HG03066 (cell line): ENCODE measurements at regions not wholly inside any gene's neighbourhood (a gene's known extent, or its start where the extent isn't known, plus 50 kb on each side); places are given as distances from the start of the nearest gene placed in this dataset.
"Not testable (repeated sequence)": the region's sequence is repeated elsewhere in the genome, so short reads cannot be mapped to it uniquely, and the experiment has no call there.

Experiments
- ATAC-seq: cut with Tn5 transposase; IDR thresholded peaks from one replicate; pipeline ENCODE4 v1.9.1; 2021; ENCODE audit warnings: low read depth; ENCODE audit not compliant: unreplicated experiment

DNA sequence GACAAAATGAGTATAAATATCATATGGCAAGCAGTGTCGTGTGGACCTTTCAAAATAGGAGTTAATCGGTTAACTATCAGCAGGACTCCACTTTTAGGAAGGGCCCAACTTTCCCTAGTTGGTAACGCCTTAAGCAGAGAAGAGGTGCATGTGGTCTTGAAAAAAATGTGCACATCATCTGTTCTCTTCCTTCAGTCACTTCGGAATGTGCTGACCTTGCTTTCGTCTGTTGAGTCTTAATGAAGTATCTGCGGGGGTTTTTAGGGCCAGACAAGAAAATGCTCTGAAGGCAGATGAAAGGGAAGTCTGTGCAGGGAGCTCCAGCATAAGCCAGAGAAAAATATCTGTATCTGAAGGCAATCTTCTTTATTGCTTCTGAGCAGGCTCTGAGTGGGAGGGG, 185.2 kb downstream of the AEBP2 start:
- no peak for ATAC-seq

DNA sequence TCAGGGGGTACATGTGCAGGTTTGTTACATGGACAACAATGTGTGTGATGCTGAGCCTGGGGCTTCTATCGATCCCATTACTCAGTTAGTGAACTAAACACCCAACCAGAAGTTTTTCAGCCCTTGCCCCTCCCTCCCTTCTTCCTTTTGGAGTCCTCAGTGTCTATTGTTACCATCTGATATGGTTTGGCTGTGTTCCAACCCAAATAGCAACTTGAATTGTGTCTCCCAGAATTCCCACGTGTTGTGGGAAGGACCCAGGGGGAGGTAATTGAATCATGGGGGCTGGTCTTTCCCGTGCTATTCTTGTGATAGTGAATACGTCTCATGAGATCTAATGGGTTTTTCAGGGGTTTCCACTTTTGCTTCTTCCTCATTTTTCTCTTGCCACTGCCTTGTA, 186.3 kb downstream of the AEBP2 start:
- not testable (repeated sequence) for ATAC-seq

DNA sequence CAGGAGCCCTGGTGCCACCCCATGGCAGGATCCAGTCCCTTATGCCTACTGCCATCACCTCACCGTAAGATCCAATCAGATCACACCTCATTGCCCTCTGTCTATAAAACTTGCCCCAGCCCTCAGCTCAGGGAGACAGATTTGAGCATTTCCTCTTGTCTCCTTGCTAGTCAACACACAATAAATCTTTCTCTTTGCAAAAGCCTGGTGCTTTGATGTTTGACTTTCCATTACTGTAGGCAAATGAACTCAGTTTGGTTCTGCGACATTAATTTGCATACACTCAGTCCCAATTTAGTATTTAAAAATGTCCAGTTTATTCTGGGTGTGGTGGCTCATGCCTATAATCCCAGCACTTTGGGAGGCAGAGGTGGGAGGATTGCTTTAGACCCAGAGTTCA, 188.4 kb downstream of the AEBP2 start:
- no peak for ATAC-seq

DNA sequence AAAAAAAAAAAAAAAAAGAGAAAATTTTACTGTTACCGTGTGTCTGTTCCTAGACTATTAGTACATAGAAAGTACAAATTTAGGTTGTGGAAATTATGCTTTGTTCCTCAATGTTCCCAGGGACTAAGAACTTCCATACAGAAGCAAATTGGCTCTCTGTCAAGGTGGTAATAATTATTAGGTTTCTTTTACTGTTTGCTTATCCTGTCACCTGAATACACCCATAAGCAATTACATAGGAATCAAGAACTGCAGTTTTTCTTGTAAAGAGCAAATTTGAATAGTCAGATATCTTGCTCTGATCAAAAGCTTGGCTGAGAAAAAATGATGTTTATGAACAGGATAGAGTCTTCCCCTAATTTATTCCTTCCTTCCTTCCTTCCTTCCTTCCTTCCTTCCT, 191.2 kb downstream of the AEBP2 start:
- no peak for ATAC-seq

DNA sequence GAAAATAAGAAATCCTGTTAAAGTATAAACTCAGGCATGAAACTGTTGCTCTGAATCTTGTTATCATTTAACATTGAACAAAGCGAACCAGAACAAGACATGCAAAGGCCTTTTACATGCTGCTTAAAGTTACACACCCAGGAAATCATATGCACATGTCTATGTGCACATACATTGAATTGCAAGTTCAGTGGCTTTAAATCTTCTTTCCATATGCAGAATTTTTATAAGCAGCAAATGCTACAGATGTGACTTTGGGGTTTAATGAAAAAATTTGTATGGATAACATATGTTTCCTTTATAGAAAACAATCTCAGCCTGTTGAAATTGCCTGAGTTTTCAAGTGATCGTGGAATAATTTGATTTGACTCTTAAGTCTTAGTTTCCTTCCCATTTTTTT, 193.9 kb downstream of the AEBP2 start:
- no peak for ATAC-seq

DNA sequence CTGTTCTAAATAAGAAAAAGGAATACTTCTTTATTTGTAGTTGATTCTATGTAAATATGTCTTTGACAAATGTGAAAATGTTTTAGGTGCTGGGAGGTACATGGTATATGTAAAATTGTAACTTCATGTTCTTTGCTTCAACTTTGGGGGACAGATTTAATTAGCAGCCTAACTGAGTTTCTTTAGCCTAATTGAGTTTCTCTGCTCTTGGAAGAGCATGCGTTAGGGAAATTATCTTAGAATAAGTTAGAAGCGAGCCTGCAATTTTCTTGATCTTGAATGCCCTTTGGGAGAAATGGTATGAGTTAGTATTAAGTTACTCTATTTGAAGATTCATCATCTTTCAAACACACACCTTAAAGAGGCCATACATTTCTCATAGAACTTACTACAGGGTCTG, 194.3 kb downstream of the AEBP2 start:
- no peak for ATAC-seq

DNA sequence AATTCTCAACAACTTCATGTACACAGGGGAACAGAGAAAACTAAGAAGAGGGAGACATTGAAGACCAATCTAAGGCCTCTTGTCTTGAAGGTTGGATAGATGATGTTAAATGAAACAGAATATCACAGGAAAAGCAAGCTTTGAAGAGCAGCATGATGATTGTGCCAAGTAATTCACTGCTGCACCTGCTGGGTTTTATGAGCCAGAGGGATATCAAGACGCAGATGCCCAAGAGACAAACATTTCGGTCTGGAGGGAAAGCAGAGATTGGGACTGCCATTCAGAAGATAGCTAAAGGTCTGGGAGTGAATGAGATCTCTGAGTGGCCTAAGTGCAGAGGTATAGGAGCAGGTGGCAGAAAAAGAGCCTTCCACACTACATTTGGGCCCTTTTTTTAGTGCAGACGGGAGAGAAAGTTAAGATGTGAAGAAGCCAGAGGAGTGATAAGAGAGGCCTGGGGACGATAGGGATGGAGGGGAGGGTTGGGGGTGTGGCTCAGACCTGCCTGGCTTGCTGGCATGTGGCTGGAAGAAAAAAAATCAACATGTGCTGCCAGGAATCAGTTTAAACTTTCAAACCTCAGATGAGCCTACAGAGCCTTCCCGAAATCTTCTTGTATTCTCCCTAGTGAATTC, 200.6 kb downstream of the AEBP2 start:
- ATAC-seq = no peak

DNA sequence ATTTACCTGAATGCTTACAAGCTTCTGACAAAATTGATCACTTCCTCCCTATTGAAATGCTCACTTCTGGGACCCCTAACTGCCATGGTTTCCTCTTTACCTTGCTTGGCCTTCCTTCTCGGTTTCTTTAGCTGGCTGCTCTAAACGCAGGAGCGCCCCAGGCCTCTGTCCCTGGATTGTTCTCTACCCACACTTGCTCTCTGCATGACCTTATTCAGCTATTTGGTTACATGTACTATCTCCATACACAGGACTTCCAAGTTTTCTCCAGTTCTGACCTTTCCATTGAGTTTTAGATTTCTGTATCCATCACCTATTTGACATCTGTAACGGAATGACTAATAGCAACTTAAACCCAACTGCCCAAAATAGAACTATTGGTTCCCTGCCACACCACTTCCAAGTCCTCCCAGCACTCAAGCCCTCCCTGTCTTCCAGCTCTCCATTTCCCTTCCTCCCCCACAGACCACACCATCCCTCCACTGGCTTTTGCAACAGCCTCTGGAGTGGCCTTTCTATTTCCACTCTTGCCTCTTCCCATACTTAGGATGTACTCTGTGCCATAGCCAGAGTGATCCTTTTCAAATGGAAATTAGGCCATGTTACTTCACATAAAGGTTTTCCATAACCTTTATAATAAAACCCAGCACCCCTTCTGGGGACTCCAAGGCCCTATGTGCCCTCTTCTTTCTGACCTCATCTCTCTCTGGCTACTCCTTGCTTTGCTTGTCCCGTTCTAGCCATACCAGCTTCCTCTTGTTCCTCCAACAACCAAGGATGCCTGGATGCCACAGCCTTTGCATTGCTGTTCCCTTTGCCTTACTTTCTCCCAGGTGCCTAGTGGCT, 202.2 kb downstream of the AEBP2 start:
- no peak for ATAC-seq

DNA sequence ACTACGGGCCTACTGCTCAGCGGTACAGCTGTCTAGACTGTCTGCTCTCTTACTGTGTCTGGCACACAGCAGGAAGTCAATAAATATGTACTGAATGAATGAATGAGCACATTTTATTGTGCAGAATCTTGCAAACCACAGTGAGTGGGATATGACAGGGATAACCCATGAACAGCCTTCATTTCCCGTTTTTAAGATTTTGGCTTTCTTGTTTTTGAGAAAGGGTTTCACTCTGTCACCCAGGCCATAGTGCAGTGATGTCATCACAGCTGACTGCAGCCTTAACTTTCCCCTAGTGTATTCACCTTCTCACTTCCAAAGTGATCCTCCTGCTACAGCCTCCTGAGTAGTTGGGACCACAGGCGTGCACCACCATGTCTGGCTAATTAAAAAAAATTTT, 203.1 kb downstream of the AEBP2 start:
- ATAC-seq = no peak

DNA sequence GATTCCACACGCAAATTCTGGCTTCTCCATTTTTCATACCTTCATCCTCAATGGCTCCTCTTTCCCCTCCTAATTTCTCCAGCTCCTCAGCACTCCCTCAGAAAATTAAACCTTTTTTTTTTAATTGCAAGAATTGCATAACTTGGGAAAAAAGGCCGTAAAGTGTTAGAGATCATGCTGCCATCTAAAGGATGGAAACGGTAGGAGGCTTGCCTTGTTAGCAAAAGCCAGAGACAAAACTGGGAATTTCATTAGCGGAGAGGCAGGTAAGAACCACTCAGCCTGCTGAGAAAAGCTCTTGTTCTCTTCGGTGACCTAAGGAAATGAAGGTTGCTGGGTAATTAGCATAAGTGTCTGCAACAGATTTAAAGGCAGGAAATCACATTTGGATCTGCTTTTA, 204.3 kb downstream of the AEBP2 start:
- ATAC-seq = no peak

DNA sequence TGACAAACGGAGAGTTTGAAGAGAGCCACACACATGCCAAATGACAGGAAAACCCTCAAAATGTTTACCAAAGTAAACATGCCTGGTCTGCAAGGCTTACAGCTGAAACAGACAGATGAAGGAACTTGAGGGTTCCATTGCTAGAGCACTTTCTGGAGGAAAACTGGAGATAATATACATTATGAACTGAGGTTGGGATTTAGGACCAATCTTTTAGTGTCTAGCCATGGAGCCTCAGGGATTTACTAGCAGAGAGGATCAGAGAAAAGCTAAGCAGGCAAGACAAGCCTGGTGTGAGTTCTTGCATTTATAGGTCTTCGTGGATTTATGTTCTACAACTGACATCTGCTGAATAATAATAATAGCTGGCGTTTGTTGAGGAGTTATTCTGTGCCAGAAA, 205.3 kb downstream of the AEBP2 start:
- ATAC-seq = no peak

DNA sequence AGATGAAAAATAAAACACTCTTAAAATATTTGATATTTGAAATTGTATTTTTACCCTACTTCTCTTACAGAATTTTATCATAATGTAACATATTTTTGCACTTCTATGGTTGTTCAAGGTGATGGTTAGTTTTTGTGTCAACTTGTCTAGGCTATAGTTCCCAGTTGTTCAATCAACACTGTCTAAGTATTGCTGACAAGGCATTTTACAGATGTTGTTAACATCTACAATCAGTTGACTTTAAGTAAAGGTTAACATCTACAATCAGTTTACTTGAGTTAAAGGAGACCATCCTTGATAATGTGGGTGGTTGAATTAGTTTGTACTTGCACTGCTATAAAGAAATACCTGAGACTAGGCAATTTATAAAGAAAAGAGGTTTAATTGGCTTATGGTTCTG, 206.5 kb downstream of the AEBP2 start:
- ATAC-seq = no peak

DNA sequence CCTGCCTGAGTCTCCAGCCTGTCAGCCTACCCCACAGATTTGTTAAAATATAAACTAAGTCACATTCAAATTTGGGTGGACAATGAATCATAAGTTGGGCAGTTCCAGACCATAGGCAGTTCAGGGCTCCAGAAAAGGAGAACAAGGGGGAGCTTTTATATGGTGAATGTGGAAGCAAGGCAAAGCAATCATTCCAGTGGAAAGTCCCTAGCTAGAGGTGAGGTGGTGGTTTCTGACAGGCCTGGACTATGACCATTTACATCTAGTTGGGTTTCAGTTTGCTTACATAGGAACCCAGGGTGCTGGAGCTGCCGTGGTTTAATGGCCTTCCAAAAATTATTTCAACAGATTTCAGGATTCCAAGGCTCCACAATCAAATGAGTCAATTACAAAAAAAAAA, 207.3 kb downstream of the AEBP2 start:
- no peak for ATAC-seq

DNA sequence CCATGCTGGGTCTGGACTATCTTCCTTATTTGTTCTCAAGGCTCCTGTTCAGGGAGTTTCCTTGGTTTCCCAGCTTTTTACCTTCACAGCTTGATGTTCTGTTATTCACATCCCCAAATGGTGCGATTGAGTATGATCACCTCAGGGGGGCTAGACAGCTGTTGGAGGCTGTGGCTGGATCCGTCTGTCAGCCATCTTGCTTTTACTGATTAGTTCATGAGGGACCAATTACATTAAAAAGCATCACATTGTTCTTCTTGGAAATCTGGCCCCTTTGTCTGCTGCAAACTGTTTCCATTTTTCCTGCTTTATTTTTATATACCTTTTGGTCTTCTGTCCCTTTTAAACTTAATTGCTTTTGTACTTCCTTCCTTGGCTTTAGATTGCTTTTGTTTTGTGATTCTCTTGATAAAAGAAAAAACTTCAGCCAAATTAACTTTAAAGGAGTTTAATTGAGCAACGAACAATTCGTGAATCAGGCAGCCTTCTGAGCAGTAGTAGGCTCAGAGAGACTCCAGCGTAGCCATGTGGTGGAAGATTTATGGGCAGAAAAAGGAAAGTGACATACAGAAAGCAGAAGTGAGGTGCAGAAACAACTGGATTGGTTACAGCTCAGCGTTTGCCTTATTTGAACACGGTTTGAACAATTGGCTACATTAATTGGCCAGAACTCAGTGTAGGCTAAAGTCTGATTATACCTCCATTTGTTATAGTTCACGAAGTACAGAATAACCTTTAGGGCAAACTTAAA, 208.7 kb downstream of the AEBP2 start:
- ATAC-seq = no peak

DNA sequence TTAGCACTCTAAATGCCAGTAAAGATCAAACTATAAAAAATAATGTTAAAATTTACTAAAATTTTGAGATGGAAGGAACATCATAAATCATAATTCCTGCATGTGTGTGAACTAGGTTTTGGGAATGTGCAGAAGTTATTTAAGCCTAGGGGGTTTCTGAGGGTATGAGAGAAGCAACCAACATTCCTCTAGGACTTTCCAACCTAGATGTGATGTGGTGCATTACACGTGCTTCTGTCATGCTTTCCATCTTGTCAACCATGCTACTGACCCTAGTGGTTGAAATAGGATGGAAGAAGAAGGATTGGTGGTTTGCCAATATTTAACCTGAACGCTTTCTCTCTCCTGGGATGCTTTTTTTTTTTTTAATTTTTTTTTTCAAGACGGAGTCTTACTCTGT, 209.3 kb downstream of the AEBP2 start:
- ATAC-seq = no peak

DNA sequence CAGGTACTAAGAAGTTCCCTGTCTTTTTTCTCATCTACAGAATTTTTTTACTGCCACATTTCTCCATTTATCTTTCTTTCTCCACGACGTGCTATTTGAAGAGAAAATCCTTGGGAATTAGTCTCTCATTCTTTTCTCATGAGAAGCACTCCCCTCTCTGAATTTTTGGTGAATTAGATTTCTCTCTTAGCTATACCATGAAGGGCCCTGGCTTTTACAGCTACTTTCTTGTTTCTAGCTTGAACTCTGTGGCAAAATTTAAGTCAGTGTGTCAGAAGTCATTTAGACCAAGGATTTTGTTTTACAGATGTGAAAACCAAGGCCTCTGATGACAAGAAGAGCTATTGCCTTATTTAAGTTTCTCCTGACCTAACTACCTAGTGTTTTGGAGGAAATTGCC, 213.1 kb downstream of the AEBP2 start:
- ATAC-seq = no peak

DNA sequence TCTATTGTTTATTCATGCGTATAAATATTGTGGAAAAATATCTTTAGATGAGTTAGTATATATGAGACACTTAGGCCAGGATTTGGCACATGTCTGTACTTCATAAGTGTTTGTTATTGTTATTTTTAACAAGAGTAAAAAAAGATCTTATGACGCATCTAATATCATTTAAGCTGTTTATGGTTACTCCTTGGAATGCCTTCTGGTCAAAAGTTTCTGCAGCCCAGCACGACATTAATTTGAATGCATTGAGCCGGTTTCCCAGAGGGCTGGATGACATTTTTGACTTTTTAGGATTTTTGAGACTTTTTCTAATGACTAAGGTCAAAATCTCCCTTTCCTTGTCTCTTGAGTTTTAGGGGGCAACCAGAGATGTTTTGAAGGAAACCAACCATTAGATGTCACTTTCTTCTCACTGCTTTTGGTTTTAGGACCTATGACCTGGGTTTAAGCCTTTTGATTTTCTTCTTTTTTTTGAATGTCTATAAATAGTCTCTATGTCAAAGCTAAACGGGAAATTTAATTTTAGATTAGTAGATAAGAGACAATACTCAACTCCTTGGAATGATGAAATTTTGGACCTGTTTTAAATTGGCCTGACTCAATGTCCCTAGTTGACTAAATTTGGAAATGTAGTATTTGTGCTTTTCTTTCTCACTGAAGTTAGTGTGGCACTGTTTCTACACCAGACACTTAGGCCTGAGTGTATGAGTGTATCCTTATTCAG, 215.5 kb downstream of the AEBP2 start:
- ATAC-seq = no peak

DNA sequence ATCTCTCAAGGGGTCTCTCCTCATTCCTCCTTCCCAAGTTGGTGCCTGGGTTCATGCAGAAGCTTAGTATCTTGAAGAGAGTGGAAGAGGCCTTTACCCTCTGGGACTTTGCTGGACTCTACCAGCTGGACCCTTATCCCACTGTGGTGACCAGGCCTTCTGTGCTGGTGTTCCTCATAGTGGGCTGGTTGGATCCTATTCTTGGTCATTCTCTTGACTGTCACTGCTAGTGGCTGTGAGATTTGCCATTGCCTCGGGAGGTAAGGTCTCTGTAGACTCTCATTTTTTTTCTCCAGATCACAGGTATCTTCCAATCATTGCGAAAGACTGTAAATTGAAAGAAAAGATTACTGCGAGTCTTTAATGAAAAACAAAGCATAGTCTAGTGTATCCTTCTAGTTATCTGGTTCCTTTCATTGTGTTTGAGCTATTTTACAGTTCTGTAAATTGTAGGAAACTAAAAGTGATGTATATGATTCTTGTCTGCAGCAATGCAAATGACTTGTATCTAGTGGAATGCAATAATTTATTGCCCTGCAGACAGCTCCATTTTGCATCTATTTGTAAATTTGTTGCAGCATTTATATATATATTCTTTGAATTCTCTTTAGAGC, 217.9 kb downstream of the AEBP2 start:
- ATAC-seq = no peak

DNA sequence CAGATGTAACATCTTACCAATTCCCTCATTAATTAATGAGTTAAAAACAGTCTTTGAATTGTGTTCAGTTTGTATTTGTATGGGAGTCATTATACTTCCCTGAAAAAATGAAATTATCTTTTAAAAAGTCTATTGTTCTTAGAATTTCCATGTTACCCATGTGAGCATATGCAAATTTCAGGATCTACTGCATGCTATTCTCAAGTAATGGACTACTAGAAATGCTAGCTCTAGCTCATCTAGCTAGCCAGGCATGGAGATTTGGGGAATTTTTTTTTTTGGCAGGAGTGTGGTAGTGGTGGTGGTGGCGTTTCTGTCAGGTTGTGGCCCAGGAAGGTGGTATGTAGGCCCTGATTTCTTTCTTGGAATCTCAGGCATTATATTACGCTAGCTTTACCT, 218.4 kb downstream of the AEBP2 start:
- ATAC-seq = no peak

DNA sequence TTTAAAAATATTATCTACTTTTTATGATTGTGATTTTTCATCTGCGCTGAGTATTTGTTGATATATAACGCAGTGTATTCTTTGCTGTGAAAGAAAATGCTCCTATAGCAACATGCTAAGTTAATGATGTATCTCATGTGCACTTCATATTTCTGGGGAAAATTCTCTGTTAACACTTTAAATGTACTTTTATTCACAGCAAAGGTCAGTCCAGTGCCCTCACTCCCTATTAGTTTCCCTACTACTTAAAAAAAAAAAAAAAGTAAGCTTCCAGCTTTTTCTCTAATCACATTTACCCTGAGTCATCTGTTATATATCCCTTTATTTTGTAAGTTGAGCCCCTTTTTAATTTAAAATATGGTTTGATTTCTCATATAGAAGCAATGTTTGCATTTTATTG, 219.8 kb downstream of the AEBP2 start:
- no peak for ATAC-seq

DNA sequence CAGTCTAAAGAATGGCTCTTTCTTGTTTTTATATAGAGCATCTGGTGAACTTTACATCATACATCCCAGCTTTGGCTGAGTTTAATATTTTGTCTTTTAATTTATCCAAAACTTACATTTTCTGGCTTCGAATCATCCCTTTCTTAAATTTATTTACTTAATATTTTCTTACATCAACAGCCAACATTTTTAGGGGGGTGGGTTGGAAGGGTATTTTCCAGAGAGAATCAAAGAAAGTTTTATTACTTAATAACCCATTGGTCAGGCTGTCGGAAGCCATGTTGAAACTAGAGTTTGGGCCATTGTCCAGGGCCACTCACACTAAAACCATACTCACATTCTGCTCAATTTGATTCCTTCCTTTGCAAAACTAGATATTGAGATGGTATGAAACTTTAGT, 220.2 kb downstream of the AEBP2 start:
- ATAC-seq = no peak
